HepG2 (cell line): ENCODE measurements at regions not wholly inside any gene's neighbourhood (a gene's known extent, or its start where the extent isn't known, plus 50 kb on each side); places are given as distances from the start of the nearest gene placed in this dataset.

Source experiments
- ATAC-seq: fragments of 200-7000 bp; cut with Tn5 transposase; 3 replicates; pipeline ENCODE4 v1.9.1; 2020; ENCODE audit warnings: mild to moderate bottlenecking, moderate library complexity
- BruUV-seq: library from RNA; stranded (reverse); fragments of 400-500 nt; replicated peaks from 2 replicates; lab custom pipeline; 2021; lab: Mats Ljungman, UMichigan
- CTCF ChIA-PET: fragments of 300-600 bp; formaldehyde crosslinking; extraction: SDS; loops from one replicate; lab custom pipeline; 2021; ENCODE audit warnings: low total read pairs, inconsistent platforms, low intra/inter-chr PET ratio; lab: Yijun Ruan, JAX
- POLR2A ChIA-PET: fragments of 350-600 bp; sonication (Branson Sonifier 250); formaldehyde crosslinking; loops from one replicate; lab custom pipeline; 2020; ENCODE audit warnings: antibody characterized with exemption, inconsistent platforms; lab: Yijun Ruan, JAX
- DNase-seq: peaks from one replicate; pipeline ENCODE4 v3.0.0-alpha.2; 2015; ENCODE audit warnings: low spot score
- FAIRE-seq: peaks from 3 replicates; lab custom pipeline; 2011; peaks lifted over from hg19 to GRCh38; lab: Jason Lieb, UNC
- H2AFZ ChIP-seq: one replicate; pipeline ENCODE4 v1.6.1; 2011; ENCODE audit warnings: low read length, inconsistent platforms
- H3K27ac ChIP-seq: fragments of 300-600 bp; 3 replicates; pipeline ENCODE4 v1.8.0; 2011; ENCODE audit warnings: mixed run types, mild to moderate bottlenecking, mixed read lengths, low read length, inconsistent platforms; ENCODE audit not compliant: insufficient read depth; ENCODE audit errors: extremely low read length
- H3K27me3 ChIP-seq, 2 experiments: fragments of 200-600 bp in 1 of 2; 2 replicates in 1 of 2; 3 replicates in 1 of 2; pipeline versions ENCODE4 v1.6.0 to v1.8.0; 2011; ENCODE audit warnings: low read length in 2 of 2, mild to moderate bottlenecking in 2 of 2, moderate library complexity in 2 of 2, inconsistent platforms in 1 of 2; ENCODE audit not compliant: insufficient read depth in 2 of 2, control insufficient read depth in 1 of 2
- H3K36me3 ChIP-seq, 2 experiments: fragments of 200-600 bp in 1 of 2; replicated peaks in 1 of 2; 2 replicates in 1 of 2; 3 replicates in 1 of 2; pipeline versions ENCODE4 v1.5.1 to v1.8.0; 2011; ENCODE audit warnings: low read length in 2 of 2, inconsistent platforms in 1 of 2; ENCODE audit not compliant: insufficient read depth in 2 of 2, control insufficient read depth in 1 of 2
- H3K4me1 ChIP-seq: 2 replicates; pipeline ENCODE4 v1.5.1; 2012; ENCODE audit warnings: low read length, inconsistent platforms; ENCODE audit not compliant: insufficient read depth
- H3K4me2 ChIP-seq: 2 replicates; pipeline ENCODE4 v1.6.0; 2011; ENCODE audit warnings: low read depth, low read length, inconsistent platforms
- H3K4me3 ChIP-seq, 3 experiments: fragments of 200-600 bp in 1 of 3; sonication (generic), shearing (Covaris generic) in 1 of 3; replicated peaks in 1 of 3; 2 replicates each; pipeline ENCODE4 v1.5.1; 2011 to 2016; ENCODE audit warnings: low read length in 3 of 3, inconsistent platforms in 2 of 3, low read depth in 2 of 3, mild to moderate bottlenecking in 2 of 3, control low read depth in 1 of 3, mixed read lengths in 1 of 3; ENCODE audit not compliant: insufficient read depth in 1 of 3
- H3K79me2 ChIP-seq: one replicate; pipeline ENCODE4 v1.6.1; 2011; ENCODE audit warnings: low read length, inconsistent platforms; ENCODE audit not compliant: insufficient read depth
- H3K9ac ChIP-seq: 2 replicates; pipeline ENCODE4 v1.6.0; 2011; ENCODE audit warnings: mild to moderate bottlenecking, low read depth, low read length, inconsistent platforms; ENCODE audit not compliant: insufficient read depth
- H3K9me3 ChIP-seq: 2 replicates; pipeline ENCODE4 v1.5.1; 2012; ENCODE audit warnings: mild to moderate bottlenecking, low read length
- H4K20me1 ChIP-seq: 2 replicates; pipeline ENCODE4 v1.6.0; 2011; ENCODE audit warnings: inconsistent platforms, mild to moderate bottlenecking, low read length, moderate library complexity; ENCODE audit not compliant: insufficient read depth
- DPF2 ChIP-seq: sonication (generic); formaldehyde crosslinking; IDR thresholded peaks from 2 replicates; pipeline ENCODE4 v1.4.0; 2020; ENCODE audit warnings: mild to moderate bottlenecking, low read depth, missing genetic modification reagents, borderline replicate concordance
- SCMH1 ChIP-seq: sonication (generic); formaldehyde crosslinking; IDR thresholded peaks from 2 replicates; pipeline ENCODE4 v1.9.0; 2021; ENCODE audit warnings: missing genetic modification reagents, mild to moderate bottlenecking, borderline replicate concordance
- TSC22D2 ChIP-seq: sonication (generic); formaldehyde crosslinking; IDR thresholded peaks from 2 replicates; pipeline ENCODE4 v1.5.1; 2020; ENCODE audit warnings: missing genetic modification reagents, mild to moderate bottlenecking, borderline replicate concordance
- ZBTB40 ChIP-seq, 2 experiments: fragments of 450-650 bp in 1 of 2; sonication (generic) in 1 of 2; formaldehyde crosslinking in 1 of 2; IDR thresholded peaks; 2 replicates each; pipeline versions ENCODE4 v1.6.1 to v1.8.0; 2016 to 2022; ENCODE audit warnings: antibody characterized with exemption in 1 of 2, mild to moderate bottlenecking in 1 of 2, missing genetic modification reagents in 1 of 2
- ZNF296 ChIP-seq: sonication (generic); formaldehyde crosslinking; conservative IDR thresholded peaks from 2 replicates; pipeline ENCODE4 v1.5.0; 2020; ENCODE audit warnings: mild to moderate bottlenecking, missing genetic modification reagents
- ZNF746 ChIP-seq: sonication (generic); formaldehyde crosslinking; IDR thresholded peaks from 2 replicates; pipeline ENCODE4 v1.8.0; 2022; ENCODE audit warnings: mild to moderate bottlenecking, missing genetic modification reagents
- WGBS: methylation state at CpG from one replicate; pipeline ENCODE4 v1.1.6; 2017; ENCODE audit warnings: low lambda C conversion rate; 5-methylcytosine and 5-hydroxymethylcytosine counted together
- in situ Hi-C: cut with HindIII; loops from 2 replicates; pipeline ENCODE4 v1.10.0; 2017; ENCODE audit warnings: low pct_unique_long_range_greater_than_20kb; ENCODE audit not compliant: extremely low pct_ligation_motif_present
- intact Hi-C: fragments of 100-400 bp; cut with micrococcal nuclease; formaldehyde crosslinking; loops from one replicate; pipeline ENCODE4 v1.10.0; 2022; ENCODE audit not compliant: unreplicated experiment

GRCh38 chr16:62254372-62254771, 218.1 kb upstream of the CDH8 start:
- DNase-seq (no peak), ATAC-seq (no peak), FAIRE-seq (no peak)
- no peaks in the 10 kb centered on the region for H4K20me1 ChIP-seq
- H3K4me2 ChIP-seq = no peak overlapping the region
- H3K27ac ChIP-seq = no peak overlapping the region
- no peaks in the 10 kb centered on the region for H3K4me1 ChIP-seq
- no peaks in the 10 kb centered on the region for H3K36me3 ChIP-seq
- no peak overlapping the region for H3K4me3 ChIP-seq
- H3K9me3 ChIP-seq = no peaks in the 10 kb centered on the region
- no peaks in the 10 kb centered on the region for H3K79me2 ChIP-seq
- intact Hi-C loops = no loop called here
- no peak overlapping the region for H2AFZ ChIP-seq
- H3K27me3 ChIP-seq = no peaks in the 10 kb centered on the region
- no peak overlapping the region for H3K9ac ChIP-seq
- ChIA-PET POLR2A (no interaction called here), CTCF (no interaction called here)
- no TSS peak for BruUV-seq
- no peak for TF ChIP-seq ZBTB40 (IDR thresholded peaks at IDR 0.05)
- TF ChIP-seq ZBTB40 (CRISPR knock-in tag; IDR thresholded peaks at IDR 0.05) = no peak
- no peak for TF ChIP-seq SCMH1 (CRISPR knock-in tag)
- TF ChIP-seq TSC22D2 = no peak
- no peak for TF ChIP-seq ZNF746 (CRISPR knock-in tag)
- TF ChIP-seq ZNF296 (CRISPR knock-in tag) = no peak
- TF ChIP-seq DPF2 (CRISPR knock-in tag) = no peak
- WGBS = 39% methylated on average over 5 of the region's 5 CpGs
- in situ Hi-C loops = no loop called here
